ENCODE measurements at regions not wholly inside any gene's neighbourhood (a gene's known extent, or its start where the extent isn't known, plus 50 kb on each side); places are given as distances from the start of the nearest gene placed in this dataset.
A peak's percentile ranks its signal among the peaks of the same experiment; 100 is the strongest.

- DNase-seq = no peak
Measured at GRCh38 chr15:94002041-94002440, 229.3 kb upstream of the MCTP2 start.

- DNase-seq = no peak
Measured at GRCh38 chr15:94001255-94001801, 230.0 kb upstream of the MCTP2 start.

- DNase-seq = no peak
Measured at GRCh38 chr15:94000606-94001005, 230.8 kb upstream of the MCTP2 start.

- DNase-seq = no peak
Measured at GRCh38 chr15:93997071-93997658, 234.2 kb upstream of the MCTP2 start.

DNA sequence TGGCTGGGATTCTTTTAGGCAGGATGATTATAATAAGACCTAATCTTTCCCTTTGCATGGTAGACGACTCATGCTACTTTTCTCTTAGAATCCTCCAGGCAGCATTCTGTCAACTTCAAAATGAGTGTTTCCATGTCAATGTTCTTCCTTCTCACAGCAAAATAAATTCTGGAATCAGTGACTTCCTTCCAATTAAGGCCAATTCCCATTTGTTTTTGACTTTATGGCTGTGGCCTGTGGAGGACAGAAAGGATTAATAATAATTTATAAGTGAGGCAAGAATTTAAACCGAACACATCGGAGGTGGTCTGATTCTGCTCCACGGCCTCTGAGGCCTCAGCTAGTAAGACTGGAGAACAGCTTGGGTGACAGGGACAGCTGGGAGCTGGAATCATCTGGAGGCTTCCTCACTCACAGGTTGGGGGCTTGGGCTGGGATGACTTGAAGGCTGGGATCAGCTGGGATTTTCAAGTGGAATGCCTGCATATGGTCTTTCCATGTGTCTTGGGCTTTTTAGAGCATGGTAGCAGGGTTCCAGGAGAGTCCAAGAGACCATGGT lies 241.8 kb upstream of the MCTP2 start:
- DNase-seq = no peak

GRCh38 chr15:93987068-93987467 lies 244.3 kb upstream of the MCTP2 start:
- DNase-seq = no peak

- no peak for DNase-seq
Measured at GRCh38 chr15:93986400-93986984, 244.9 kb upstream of the MCTP2 start.

- no peak for DNase-seq
Measured at GRCh38 chr15:93985925-93986324, 245.4 kb upstream of the MCTP2 start.

DNA sequence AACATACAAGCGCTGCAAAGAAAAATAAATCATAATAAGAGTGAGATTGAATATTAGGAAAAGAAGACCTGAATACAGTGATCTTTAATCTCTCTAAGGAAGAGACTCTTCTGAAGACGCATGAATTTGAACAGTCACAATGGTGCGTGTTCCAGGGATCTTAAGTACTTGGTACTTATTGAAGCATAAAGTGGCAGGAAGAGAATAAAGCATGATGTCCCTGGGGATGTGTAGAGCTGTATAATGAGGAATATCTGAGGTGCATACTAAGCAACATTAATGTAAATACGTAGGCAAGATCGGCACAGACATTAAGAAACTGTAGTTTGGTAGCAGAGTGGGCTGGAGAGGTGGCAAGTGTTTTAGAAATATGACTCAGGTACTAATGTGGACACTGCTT lies 246.2 kb upstream of the MCTP2 start:
- peak; percentile 3 for DNase-seq

DNA sequence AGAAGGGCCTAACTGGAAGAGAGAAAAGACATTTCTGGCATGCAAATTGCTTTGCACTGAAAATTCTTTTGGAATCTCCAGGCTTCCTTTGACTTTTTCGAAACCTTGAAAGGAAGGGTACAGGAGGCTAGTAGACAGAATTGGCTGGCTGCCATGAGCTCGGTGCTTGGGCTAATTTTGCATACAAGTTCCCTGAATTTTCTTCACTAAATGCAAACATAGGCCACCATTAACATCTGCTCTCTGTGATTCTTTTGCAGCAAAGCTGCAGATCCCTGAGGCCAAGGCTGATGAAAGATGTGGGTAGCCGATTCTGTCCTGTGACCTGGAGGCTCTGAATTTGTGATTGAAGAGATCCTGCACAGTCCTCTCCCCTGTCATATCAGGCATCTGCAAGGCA lies 247.8 kb upstream of the MCTP2 start:
- DNase-seq = peak; percentile 1

DNA sequence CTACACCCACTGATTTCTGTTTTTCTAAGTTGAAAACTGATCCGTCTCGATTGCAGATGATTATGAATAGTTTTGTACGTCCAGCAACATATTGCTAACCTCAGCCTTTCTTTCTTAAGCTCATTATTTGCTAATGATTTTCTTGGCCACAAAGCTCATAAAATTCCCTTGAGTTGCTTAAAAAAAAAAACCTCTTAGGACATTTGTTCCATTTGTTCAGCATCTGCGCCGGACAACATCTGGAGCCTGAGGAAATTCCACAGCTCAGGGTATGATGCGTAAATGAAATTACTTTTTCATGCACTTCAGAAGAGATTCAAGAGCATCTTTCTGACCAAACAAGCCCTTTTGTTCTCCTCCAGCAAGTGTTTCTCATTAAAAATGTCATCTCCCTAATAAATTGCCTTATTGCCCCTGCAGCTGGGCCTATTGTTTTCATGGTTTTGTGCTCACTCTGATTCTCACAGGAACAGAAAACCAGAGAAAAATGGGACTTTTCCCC lies 249.1 kb upstream of the MCTP2 start:
- DNase-seq = no peak

DNA sequence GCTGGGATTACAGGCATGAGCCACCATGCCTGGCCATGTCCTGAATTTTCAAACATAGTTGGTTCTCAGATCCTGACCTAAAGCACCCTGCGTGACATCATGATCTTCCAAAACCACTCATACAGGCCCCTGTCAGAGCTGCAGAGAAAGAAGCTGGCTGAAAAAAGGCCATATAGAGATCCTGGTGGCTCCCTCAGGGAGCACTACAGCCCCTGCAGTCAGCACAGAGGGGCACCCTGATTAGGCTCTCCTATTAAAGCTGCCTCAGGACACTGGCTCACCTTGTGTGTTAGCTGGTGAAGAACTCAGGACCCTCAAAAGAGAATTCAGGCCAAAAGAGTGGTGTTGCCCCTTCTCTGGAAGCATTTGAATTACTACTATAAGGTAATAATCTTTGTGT lies 249.7 kb upstream of the MCTP2 start:
- DNase-seq = no peak

GRCh38 chr15:93980261-93980911 lies 251.0 kb upstream of the MCTP2 start:
- peak; percentile 16 for DNase-seq

- DNase-seq = peak; percentile 48
Measured at GRCh38 chr15:93974804-93975481, 256.4 kb upstream of the MCTP2 start.

DNA sequence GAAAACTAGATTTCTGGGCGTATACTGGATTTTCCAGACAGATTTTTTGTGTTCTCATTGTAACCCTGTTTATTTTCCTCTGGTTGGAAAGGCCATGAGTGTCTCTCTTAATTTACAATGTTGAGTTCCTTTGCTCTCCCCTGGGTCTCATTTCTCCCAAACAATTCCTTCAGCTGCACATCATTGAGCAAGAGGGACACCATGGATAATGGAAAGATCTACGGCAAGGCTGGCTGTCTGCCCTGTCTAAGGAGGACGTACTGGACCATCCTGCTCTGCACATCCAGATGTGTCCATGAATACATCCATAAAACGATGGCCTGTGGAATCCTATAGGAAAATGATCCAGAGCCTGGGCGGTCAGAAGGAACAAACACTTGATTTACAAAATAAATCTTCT lies 258.1 kb upstream of the MCTP2 start:
- no peak for DNase-seq

- DNase-seq = no peak
Measured at GRCh38 chr15:93968773-93969172, 262.6 kb upstream of the MCTP2 start.

GRCh38 chr15:93965304-93965908 lies 266.0 kb upstream of the MCTP2 start:
- no peak for DNase-seq

DNA sequence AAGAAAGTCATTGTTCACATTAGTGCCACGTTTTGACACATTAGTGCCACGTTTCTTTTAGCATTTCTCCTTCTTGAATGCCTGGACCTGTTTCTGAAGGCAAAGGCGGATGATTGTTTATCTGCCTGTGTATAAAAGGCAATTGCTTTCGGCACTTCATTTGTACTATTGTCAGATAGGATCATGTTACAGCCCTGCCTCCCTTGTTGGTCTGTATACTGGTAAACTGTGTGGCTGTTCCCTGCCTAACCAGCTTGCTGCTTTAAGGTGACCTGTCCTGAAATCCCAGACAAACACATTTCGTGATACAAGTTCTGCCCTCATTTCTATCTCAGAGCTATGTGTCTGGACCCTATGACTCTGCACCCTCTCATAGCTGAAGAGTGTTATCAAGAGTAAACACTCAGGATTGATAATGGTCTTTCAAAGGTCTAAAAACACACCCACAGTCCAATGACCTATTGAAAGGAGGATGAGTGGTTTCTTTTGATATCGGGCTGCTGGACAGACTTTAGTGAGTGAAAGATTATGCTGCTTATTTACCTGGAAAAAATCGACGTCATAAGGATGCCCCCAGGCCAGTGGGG lies 276.3 kb upstream of the MCTP2 start:
- no peak for DNase-seq

GRCh38 chr15:93948726-93949125 lies 282.6 kb upstream of the MCTP2 start:
- DNase-seq = no peak

GRCh38 chr15:93943586-93943985 lies 287.8 kb upstream of the MCTP2 start:
- DNase-seq = no peak

DNA sequence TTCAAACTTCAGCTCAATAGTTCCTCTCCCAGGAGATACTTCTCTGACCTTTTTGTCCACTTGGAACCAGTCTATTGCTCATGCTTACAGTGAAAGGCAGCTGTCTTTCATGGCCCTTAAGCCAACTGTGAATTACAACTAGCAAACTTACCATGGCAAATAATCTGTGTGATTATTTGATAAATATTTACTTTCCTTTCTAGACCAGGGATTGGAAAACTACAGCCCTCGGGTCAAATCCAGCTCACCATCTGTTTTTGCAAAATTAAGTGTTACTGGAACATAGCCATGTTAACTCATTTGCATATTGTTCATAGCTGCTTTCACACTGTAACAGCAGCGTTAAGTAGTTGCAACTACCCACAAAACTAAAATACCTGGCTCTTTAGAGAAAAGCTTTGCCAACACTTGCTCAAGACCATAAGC lies 289.1 kb upstream of the MCTP2 start:
- DNase-seq = no peak

DNA sequence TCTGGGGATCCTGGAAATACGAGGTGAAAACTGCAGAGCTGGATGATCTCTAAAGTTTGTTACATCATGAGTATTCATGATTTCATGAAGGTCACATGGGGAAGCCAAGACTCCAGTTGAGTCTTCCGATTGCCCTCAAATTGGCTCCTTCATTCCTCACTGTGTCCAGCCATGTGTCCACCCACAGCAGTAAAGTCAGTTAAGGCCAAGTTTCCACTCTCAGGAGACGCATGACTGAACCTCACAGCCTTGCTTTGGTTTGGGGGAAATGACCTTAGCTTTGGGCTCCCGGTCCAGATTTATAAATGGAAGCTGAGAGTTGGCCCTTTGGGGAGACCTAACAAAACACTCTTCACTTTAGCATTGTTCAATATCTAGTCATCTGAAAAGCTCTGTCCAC lies 289.7 kb upstream of the MCTP2 start:
- DNase-seq = no peak

All from NCI-H2171 (cell line).